Daoy (cell line): ENCODE measurements at regions not wholly inside any gene's neighbourhood (a gene's known extent, or its start where the extent isn't known, plus 50 kb on each side); places are given as distances from the start of the nearest gene placed in this dataset.
"Not testable (repeated sequence)": the region's sequence is repeated elsewhere in the genome, so short reads cannot be mapped to it uniquely, and the experiment has no call there.

Source experiments
- DNase-seq: peaks from one replicate; pipeline ENCODE4 v3.0.0-alpha.2; 2015; ENCODE audit warnings: low read depth

- no peak for DNase-seq
These were observed 298.5 kb upstream of the KDM5D start for GRCh38 chrY:20042993-20043392.

GRCh38 chrY:20025676-20026075 lies 281.1 kb upstream of the KDM5D start:
- no peak for DNase-seq

- DNase-seq: not testable (repeated sequence)
These were observed 248.9 kb upstream of the KDM5D start for GRCh38 chrY:19993410-19993809.

DNA sequence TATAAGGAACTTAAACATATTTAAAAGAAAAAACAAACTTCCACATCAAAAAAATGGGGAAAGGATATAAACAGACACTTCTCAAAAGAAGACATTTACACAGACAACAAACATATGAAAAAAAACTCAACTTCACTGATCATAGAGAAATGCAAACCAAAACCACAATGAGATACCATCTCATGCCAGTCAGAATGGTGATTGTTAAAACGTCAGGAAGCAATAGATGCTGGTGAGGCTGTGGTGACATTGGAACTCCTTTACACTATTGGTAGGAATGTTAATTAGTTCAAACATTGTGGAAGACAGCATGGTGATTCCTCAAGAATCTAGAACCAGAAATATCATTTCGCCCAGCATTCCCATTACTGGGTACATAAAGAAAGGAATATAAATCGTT lies 228.5 kb upstream of the KDM5D start:
- DNase-seq: no peak

DNA sequence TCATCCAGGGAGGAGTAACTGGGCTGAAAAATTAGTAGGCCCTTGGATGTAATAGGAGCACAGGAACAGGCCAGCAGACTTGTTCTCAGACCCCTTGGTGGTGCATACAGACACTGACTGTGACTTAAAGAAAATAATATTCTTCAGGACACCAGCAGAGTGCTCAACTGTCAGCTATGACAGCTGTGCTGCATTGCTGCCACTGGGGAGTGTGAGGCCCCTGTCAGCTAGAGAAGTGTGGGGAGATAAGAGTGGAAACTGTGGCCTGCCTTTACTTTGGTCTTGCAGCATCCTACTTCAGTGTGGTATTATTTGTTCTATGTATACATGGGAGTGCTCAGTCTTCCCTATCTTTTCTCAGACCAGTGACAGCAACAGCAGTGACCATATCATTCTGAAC lies 203.2 kb upstream of the KDM5D start:
- no peak for DNase-seq

- no peak for DNase-seq
These were observed 154.5 kb upstream of the KDM5D start for GRCh38 chrY:19899011-19899410.

DNA sequence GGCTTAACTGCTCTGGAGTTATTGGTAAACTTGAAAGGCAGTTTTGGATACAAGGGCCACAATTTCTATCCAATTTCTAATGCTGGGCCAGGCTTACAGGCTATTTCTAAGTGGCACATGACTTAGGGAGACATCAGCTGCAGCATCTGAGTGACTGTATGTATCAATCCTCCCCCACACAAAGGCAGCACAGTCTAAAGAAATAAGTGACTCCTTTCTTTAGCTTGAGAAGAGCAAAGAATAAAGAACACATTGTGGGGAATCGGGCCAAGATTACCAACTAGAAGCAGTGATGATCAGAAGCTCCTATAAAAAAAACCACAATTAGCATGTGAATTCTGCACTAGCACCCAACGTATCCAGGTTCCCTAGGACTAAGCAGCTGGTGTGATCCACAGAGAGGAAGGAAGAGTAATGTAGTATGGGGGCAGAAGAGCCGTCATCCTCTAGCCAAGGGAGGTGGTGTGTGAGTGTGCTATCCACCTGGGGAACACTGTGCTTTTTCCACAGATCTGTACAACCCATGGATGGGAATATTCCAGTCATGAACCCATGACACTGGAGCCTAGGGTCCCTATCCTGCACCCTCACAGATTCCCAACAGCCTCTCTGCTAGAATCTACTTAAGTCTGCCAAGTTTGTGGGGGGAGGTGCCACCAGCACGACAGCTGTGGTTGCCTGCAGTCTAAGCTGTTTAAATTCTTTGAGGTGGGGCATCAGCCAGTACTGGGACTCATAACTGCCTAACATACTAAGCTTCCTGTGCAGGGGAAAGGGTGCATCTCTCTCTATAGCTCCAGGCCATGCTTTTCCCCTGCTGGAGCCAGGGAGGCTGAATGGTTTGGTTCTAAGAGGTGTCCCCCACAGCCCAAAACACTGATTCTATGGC lies 147.8 kb upstream of the KDM5D start:
- no peak for DNase-seq

- no peak for DNase-seq
These were observed 137.6 kb upstream of the KDM5D start for GRCh38 chrY:19882145-19882544.

DNA sequence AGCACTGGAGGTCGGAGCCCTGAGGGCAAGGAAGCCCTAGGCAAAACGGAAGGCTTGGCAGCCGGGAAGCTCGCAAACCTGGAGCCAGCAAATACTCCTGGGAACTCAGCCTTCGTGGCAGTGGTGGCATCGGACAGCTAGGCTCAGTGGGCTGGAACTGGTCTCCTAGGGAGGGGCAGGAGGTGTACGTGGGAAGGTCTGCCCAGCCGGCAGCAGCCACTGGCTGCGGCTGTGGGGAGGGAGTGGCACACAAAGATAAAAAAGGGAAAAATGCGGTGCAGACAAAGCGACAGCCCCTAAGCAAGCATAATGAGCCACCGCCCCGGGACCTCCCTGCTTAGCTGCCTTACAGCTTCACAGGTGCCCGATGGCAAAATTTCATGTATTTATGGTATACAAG lies 125.2 kb upstream of the KDM5D start:
- peak; percentile 2 for DNase-seq

DNA sequence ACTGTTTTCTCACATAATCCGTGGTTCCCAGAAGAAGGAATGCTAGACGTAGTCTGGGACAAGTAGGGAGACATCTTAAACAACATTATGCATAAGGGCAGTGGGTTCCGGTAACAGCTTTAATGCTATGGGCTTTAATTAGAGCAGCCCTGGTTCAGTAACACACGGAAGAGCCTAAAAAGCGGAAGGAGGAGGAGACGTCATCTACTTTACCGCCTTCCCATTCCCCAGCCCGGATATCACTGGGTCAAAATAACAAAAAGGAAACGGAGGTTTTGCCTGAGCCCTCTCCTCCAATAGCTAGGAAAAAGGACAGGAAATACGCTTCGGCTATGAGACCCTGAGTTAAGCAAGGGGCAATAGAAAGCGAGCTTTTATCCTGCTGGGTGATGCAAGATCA lies 124.8 kb upstream of the KDM5D start:
- DNase-seq: peak; percentile 0

DNA sequence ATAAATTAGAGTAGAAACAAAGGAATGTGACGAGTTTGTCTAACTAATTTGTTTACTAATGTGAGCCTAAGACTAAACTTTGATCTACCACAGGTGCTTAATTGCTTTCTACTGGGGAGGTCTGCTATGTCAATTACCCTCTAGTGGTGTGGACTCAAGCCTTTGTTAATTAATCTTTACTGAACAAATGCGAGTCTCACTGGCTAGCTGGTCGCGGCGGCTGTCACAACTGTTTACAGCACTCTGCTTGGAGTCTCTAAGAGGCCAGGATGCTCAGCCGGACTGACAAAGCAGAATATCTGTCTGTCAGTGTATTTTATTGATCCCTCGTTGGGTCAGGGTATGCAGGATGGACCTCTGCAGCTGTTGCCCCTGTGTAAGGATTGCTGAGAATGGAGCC lies 124.1 kb upstream of the KDM5D start:
- DNase-seq: no peak

- DNase-seq: no peak
These were observed 112.1 kb upstream of the KDM5D start for GRCh38 chrY:19856474-19857135.

- no peak for DNase-seq
These were observed 98.4 kb upstream of the KDM5D start for GRCh38 chrY:19842972-19843371.

- DNase-seq: no peak
These were observed 79.6 kb upstream of the KDM5D start for GRCh38 chrY:19824136-19824535.

GRCh38 chrY:19818546-19818945 lies 74.0 kb upstream of the KDM5D start:
- DNase-seq: no peak

DNA sequence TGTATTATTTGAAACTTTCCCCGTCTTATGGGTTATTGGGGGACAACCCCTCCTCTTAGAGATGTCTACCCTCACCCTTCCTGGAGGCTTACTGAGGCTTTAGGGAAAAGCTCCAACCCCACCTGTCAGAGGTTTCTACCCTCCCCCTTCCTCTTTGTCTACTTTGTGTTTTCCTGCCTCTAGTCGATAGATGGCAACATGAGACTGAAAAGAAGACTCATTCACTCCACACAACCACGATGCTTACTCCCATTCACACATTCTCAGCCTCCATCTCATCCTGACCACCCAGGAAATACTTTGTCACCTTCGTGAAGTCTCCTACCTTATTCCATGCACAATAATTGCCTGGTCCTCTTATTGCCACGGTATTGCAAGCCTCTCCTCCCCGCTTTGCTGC lies 72.4 kb upstream of the KDM5D start:
- DNase-seq: no peak

GRCh38 chrY:19816053-19816823 lies 71.7 kb upstream of the KDM5D start:
- no peak for DNase-seq
